ENCODE measurements at regions not wholly inside any gene's neighbourhood (a gene's known extent, or its start where the extent isn't known, plus 50 kb on each side); places are given as distances from the start of the nearest gene placed in this dataset.

DNA sequence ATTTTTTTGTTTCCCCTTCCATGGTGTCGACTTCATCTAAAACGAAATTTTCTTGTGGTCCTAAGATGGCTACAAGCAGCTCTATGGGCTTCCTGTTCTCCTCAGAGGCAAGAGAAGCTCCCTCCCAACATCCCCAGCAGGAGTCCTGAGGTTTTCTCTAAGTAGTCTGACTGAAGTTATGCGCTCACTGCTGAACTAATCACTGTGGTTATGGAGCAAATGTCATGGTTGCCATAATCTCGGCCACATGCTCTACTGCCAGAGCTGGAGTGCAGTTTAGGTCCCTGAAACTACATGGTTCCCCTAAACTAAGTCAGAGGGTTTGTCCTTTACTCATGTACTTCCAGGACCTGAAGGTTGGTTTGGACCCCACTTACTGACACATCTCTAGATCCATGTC lies 68.0 kb upstream of the MAMDC2 start:
- TF ChIP-seq, protein P1, sequence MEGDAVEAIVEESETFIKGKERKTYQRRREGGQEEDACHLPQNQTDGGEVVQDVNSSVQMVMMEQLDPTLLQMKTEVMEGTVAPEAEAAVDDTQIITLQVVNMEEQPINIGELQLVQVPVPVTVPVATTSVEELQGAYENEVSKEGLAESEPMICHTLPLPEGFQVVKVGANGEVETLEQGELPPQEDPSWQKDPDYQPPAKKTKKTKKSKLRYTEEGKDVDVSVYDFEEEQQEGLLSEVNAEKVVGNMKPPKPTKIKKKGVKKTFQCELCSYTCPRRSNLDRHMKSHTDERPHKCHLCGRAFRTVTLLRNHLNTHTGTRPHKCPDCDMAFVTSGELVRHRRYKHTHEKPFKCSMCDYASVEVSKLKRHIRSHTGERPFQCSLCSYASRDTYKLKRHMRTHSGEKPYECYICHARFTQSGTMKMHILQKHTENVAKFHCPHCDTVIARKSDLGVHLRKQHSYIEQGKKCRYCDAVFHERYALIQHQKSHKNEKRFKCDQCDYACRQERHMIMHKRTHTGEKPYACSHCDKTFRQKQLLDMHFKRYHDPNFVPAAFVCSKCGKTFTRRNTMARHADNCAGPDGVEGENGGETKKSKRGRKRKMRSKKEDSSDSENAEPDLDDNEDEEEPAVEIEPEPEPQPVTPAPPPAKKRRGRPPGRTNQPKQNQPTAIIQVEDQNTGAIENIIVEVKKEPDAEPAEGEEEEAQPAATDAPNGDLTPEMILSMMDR (IDR thresholded peaks at IDR 0.05) = no peak
- TF ChIP-seq EZH2 (IDR thresholded peaks at IDR 0.05; ENCODE audit: borderline replicate concordance, insufficient read depth, low read depth, low read length, poor library complexity, severe bottlenecking) = no peak

All from B cell (primary cell).